ENCODE measurements at regions not wholly inside any gene's neighbourhood (a gene's known extent, or its start where the extent isn't known, plus 50 kb on each side); places are given as distances from the start of the nearest gene placed in this dataset.
"Not testable (repeated sequence)": the region's sequence is repeated elsewhere in the genome, so short reads cannot be mapped to it uniquely, and the experiment has no call there.

DNA sequence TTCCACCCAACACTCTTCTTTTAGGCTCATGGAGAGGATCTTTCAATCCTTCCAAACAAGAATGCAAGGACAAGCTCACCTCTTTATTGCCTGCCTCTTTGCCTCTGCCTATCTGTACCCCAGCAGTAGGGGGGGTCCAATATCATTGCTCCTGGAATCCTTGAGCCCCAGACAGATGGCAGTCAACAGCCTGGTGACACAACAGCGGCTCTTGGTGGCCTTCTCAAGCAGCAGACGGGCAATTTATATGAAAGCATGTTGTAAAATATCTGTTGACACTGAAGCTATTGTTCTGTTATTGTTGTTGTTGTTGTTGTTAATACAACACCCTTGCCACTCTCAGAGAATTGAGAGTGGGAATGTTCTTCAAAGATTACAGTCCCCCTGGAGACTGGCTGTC is 480.0 kb upstream of the CADM1 start:
- DNase-seq: no peak

DNA sequence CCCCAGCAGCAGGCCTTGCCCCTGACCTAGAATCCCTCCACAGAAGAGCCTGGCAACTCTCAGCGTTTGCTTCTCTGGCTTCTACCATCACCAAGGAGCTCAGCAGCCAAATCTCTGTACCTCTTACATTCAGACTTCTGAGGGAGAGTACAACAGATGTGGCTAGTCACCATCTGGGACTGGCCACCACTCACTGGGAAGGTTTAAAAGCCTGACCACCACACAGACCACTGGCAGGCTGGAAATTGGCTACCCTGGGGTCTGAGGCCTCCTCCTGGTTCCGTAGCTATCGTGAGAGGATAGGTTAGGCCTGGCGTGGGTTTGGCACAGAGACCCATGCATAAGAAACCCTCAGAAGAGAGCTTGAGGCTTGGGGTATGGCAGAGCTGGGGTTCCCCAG is 478.5 kb upstream of the CADM1 start:
- DNase-seq: no peak

DNA sequence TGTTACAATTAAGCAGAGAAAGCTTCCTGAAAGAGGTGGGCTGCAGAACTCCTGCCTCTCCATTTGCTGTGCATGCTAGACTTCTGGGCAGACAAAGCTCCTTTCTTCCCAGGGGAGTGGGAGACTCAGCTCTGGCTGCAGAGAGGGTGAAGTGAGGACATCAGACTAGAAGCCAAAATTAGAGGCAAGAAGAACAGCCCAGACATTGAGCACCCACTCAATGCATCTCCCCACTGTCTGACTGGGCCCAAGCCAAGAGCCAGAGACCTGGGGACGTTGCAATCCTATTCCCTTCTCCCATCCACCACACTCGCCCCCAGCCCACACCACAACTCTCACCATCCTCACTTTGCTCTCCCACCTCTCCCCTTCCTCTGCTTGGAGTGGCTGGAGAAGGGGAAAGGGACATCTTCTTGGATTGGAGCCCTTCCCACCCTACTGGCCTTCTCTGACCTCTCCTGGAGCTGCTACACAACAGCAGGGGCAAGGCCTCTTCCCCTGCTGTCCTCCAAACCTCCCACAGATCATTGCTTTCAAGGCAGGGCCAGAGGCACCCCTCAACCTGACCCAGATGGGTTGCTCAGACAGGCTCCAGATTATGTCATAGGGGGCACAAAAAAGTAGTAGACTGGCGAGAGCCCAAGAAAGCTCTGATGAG is 477.7 kb upstream of the CADM1 start:
- DNase-seq: no peak

DNA sequence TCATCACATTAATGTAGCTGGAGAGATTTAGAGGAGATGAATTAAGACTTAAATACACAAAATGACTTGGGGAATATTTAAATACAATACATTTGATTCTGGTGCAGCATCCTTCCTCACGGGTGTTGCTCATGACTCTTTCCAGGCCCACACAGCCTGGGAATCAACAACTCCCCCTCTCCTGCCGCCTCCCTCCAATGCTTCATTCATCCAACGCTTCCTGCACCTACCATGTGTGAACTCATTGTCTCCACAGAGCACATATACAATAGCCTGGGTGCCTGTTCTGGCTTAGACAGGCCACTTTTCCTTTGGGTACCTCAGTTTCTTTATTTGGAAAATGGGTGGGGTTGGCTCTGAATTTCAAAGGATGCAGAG is 476.9 kb upstream of the CADM1 start:
- no peak for DNase-seq

DNA sequence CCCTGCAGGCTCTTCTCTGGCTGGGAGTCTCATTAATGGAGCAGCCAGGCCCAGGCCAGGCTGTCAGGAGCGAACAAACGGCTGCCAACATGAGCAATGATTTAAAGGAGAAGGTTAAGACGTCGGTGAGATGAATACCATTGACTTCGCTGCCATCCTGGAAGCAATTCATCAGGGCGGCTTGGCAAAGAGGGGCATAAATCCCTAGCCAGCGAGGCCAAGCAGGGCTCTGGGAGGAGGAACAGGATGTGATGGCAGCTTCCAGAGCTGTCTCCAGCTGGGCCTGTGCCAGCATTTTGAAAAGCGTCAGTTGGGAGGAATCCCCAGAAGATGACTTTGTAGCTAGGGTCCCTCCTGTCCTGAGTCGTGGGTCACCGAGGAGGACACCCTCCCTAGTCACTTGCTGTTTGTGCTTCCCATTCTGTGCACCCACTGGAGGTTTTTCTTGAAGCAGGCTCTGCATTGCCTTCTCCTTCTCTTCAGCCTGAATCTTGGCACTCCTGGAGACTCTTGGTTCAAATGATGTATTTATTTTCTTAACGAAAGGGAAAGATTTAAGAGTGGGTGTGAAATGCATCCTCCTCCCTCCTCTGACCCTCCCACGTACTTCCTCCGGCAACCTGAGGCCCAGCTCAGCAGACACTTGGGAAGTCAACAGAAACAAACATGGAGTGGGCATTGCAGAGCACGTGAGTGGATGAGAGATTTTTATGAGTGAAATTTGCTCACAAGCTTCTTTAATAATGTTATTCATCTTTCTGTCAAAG is 476.3 kb upstream of the CADM1 start:
- no peak for DNase-seq

DNA sequence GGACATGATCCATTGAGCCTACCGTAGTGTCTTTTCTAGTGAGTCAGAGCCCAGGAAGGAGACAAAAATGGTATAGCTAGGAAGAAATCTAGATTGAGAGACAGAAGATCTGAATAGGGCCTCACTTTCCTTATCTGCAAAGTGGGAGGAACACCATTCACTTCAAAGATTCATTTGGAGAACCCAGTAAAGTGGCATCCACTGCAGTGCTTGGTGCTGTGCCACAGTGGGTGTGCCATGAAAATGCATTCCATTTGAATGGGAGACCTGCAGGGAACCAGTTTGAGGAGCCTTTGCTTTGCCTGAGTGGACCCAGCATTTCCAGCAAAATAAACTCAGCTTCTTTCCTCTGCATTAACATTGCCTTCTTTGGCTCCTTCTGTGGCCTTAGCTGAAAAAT is 470.5 kb upstream of the CADM1 start:
- DNase-seq: no peak

DNA sequence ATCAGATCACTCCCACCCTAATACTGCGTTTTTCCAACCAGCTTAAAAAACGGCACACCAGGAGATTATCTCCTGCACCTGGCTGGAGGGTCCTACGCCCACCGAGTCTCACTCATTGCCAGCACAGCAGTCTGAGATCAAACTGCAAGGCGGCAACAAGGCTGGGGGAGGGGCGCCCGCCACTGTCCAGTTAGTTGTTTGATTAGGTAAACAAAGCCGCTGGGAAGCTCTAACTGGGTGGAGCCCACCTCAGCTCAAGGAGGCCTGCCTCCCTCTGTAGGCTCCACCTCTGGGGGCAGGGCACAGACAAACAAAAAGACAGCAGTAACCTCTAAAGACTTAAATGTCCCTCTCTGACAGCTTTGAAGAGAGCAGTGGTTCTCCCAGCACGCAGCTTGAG is 463.0 kb upstream of the CADM1 start:
- DNase-seq: not testable (repeated sequence)

DNA sequence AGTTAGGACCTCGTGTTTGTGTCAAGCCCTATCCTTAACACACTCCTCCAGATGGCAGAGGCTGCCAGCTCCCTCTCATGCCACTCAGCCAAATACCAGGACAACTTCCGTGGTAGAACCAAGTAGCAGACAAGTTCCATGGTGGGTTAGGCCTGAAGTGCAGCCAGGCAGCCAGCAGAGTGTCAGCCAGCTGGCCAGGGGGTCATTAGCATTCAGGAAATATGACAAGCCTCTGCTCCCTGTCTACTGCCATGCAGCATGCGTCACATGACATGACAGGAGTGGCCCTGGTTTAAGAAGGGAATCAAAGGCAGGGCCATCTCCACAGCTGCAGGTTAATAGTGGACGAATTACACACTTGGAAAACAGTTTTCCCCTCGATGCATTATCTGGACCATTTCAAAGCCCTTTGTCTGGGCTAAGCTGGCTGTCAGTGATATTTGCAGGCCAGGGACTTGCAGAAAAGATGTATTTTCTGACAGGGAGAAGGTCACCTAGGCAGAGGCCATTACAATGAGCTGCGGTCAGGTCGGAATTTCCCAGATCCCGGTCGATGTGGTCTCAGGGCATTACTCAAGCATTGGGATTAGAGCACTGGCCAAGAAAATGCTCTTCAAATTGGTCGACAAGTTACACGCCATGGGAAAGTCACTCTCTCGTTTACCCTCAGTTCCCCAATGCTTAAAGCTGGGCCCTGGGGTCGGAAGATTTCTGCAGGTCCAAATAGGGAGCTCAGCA is 461.7 kb upstream of the CADM1 start:
- DNase-seq: no peak

DNA sequence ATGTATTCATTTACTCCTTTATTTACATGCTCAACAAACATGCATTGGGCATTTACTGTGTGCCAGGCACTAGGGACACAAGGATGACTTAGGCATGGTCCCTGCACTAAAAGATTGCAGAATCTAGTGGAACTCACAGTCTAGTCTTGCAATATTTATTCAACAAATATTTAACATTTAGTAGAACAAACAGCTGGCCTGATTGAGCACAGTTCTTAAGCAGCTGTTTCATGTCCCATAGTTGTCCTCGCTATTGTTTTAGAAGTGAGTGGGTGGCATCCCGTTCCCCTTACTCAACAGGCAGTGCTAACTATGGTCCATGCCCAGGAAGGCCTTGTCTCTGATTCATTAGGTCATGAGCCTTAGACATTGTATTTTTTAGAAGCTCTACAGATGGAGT is 459.9 kb upstream of the CADM1 start:
- DNase-seq: no peak

DNA sequence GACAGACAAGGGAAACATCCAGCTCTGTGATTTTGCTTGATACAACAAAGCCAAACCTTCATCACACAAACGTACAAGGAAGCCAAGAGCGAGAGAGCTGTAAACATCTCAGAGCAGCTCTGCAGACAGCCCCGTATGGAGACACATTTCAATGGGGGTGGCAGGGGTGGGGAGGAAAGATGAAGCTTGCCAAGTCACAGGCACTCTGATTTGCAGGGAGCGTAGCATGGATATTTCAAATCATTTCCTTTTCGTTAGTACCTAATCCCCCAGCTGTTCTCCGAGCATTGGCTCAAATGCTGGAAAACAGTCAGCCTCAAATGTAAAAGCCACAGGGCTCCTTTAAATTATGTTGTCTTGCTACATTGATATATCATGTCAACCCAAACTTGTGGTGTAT is 458.9 kb upstream of the CADM1 start:
- no peak for DNase-seq

DNA sequence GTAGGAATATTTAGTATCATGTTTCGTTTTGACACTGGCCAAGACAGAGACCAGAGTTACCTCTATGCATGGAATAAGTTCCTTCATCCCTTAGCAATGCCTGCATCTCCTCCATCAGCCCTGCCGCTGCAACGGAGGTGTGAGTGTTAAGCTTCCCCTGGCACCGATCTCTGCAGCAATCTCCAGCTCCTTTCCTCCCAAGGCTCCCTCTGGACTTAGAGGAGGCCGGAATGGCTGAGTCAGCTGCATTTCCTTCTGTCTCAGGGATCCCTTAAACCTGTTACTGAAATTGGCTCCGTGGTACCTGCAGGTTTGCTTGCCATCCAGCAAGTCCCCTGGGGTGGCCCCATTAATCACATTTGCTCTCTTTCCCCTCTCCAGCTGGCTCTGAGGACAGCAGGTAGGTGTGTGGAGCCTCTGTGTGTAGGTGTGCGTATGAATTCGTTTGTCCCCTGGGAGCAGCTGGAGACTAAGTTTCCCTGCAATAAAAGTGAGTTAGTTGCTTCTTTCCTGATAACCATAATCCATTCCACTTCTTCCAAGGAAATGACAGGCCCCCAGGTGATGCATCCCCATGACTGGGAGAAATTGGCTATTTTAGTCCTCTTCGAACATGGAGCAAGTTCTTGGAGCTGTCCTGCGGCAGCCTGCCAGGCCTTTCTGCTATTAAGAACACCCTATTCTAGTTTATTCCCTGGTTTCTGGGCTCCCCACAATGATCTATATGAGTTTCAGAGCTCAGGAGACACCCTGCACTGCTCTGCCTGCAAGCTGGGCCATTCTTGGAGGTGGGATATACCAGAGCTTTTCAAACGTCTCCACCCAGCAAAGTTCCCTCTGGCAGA is 457.2 kb upstream of the CADM1 start:
- no peak for DNase-seq

DNA sequence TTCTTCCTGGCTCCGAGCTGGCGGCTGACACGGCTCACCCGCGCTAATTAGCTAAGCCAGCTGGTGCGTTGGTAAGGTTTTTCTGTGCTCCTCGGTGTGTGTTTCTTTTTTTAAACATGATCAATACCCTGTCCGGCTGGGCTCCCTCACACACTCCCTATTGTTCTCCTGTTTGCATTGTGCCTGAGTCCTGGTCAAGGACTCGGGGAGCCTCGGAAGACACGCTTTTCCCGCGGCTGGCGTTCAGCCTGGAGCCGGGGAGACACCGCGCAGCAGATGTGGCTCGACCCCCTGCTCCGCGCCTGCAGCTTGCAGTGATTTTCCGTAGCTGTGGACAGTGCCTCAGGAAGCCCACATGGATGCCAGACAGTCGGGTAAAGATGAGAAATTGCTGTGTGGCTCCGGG is 454.9 kb upstream of the CADM1 start:
- no peak for DNase-seq

DNA sequence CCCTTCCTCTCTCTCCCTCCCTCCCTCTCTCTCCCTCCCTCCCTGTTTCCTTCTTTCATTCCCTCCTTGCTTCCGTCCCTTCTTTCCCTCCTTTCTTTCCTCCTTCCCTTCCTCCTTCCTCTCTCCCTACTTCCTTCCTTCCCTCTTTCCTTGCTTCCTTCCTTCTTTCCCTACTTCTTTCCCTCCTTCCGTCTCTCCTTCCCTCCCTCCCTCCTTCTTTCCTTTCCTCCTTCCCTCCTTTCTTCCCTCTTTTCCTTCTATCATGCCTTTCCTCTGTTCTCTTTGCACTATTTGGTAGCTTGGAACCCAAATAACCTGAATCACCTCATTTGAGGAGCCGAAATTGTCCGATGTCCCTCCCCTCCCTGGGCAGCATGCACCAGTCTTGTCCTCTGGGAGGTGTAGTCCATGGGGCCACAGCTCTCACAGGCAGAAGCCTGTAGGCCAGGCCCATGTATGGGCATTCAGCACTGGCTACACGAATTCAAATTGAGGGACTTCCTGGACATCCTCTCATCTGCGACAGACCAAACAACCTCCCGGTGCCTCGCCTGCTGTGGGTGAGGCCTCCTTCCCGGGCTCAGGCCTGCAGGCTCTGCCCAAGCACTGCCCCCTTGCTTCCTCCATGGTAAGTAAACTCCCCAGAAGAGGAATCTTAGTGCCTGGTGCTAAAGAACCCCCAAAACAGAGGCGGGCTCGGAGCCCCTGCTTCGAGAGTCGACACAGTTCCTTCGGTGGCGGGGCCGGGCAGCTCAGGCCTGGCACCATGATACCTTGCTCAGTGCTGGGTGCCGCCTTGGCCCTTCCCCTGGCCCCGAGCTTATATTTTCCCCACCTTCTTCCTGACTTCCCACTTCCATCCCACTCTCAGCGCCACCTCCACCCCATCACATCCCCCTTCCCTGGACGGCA is 454.1 kb upstream of the CADM1 start:
- no peak for DNase-seq

DNA sequence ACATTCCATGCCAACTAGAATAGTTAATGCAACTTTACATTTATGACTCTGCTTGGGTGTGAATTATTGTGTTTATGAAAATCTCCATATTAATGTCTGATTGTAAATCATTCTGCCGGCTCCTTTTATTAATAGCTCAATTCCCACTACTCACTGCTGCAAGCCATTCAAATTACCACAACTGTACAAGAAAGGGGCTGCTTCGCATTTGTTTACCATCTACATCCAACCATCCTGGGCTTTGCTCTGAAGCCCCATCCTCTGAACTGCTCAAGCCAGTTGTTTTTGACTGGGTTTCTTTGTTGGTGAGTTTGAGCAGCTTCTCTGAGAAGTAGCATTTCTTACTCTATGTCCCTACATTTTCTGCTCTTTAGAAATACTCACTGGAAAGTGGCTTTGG is 451.6 kb upstream of the CADM1 start:
- no peak for DNase-seq

DNA sequence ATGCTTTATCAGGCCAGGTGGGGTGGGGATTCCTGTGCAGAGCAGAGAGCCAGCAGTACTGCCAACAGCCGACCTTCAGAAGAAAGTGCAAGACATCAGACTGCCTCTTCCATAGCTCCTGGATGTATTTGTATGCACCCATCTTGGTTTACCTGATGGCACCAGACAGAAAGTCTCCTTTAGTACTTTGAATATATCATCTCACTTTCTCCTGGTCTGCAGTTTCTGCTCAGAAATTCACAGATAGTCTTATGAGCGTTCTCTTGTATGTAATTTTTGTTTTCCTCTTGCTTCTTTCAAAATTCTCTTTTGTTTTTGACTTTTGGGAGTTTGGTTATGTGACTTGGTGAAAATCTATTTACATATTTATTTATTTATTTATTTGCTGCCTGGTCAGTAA is 446.4 kb upstream of the CADM1 start:
- no peak for DNase-seq

DNA sequence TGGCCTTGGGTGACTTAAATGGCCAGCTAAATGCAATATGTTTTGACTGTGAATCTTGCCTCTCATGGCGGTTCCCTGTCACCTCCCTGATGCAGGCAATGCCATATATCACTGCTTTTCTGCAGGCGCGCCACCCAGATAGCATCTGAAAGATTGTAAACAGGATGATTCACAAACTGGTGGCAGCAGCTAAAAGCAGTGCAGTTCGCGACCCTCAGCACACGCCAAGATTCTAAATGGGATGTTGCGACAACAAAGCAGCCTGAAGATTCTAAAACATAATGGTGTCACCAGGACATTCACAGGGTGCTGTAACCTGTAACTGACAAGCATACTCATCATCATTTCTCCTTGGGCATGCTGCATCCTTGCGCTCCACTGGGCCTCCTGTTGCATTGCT is 440.4 kb upstream of the CADM1 start:
- no peak for DNase-seq

DNA sequence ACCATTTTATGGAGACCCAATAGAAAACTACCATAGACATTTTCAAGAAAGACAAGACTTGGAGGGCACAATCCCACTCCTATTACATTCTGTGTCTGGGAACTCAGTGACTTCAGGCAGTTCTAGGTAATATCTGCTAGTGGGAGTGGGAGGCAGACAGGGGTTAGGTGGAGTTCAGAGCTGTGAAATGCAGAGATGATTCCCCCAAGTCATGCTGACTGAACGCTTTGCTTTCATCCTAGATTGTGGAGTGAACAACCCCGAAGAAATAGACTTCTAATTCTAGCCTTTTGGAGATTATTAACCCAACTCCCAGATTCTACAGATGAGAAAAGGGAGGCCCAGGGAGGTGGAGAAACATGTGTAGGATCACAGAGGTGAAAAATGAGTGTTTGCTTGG is 437.8 kb upstream of the CADM1 start:
- no peak for DNase-seq

DNA sequence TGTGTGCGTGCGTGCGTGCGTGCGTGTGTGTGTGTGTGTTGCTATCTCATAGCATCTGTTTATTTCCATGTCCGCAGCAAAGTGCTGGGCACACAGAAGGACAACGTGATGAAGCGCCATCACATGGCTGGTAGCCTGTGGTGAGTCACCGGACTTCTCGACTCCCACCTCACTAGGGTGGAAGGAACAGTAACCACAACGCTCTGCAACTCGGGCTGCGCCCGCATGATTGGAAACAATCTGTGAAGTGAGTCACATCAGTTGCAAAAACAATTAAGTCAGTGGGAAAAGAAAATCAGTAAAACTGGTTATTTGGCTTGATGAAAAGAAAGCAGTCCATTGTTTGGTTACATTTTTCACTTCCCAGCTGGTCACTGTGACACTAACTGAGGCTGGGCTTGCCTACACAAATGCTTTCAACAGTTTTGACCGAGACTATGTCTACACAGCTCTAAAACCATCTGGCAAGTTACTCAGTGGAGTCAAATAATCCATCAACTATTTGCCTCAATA is 437.3 kb upstream of the CADM1 start:
- no peak for DNase-seq

DNA sequence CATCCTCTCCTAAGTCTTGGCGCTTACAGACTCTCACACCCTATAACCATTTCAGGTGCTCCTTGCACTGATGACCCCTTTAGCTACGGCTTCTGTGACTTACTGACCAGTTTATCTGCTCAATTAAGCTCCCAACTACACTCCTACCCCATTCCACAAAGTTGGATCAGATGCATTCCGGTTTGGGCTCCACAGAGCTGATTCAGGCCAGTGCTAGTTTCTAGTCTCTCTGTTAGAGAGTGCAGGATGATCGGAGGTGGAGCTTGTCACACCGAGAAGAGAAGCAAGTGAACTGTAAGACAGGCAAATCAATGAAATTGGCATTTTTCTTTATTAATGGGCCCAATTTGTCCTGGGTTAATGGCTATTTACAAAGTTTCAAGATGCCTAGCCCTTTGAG is 436.8 kb upstream of the CADM1 start:
- DNase-seq: no peak

DNA sequence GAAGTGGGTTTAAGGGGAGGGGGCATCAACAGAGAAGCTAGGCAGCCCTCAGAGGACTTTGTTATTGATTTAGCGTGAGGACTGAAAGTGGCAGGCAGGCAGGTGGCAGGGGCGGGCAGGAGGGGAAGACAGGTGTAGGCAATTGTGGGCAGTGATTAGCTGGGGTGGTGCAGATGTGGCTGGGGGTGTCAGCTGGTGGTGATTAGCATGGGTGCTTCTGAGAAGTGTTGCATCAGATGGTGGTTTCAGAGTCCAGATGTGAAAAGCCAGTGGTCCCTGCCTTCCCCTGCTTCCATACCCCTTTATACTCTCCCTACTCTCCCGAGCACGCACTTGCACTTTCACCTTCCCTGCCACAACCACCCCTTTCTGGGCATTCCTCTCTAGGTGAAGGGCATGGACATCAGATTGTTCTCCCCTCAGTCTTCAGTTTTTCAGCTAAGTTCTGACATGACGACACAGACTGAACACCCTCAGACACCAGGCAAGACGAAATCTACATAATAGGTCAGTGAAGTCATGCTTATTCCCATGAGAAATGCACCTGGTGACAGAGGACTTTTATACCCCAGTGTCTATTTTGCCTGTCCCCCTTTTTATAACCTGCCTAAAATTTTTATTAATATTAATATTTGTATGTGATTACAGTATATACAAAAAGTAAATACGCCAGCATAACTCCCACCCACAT is 435.7 kb upstream of the CADM1 start:
- no peak for DNase-seq

DNA sequence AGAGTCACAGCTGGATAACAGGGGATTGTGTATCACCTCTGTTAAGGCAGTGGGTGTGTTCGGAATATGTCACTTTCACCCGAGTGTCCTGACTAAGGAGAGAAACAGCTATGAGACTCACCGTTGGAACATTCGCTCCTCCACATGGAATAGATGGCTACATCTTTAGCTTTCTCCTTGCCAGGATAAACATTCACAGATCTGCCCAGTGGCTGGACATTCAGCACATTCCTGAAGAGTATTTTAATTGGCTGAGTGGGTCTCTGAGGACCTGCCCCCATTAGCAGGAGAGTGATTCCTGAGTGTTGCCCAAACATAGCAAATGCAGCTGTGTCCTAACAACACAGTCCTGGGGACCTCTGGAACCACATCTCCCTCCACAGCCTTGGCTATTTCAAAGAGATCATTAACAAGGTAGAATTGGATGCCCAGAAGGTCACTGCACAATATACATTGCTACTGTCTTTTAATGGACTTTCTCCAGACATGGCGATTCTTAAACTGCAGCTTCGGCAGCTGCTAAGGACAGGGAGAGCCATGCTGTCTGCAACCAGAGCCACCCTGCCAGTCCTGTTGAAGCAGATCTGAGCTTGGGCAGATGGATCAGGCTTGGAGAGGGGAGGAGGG is 435.0 kb upstream of the CADM1 start:
- DNase-seq: no peak
